HEK293 (cell line): ENCODE measurements at regions not wholly inside any gene's neighbourhood (a gene's known extent, or its start where the extent isn't known, plus 50 kb on each side); places are given as distances from the start of the nearest gene placed in this dataset.

Experiments
- ZNF555 ChIP-seq: fragments of 450-650 bp; formaldehyde crosslinking; conservative IDR thresholded peaks from 2 replicates; pipeline ENCODE4 v1.5.1; 2017; ENCODE audit warnings: missing biosample characterization, mild to moderate bottlenecking, missing genetic modification characterization, inconsistent platforms
- ZNF658 ChIP-seq: fragments of 450-650 bp; formaldehyde crosslinking; IDR thresholded peaks from 2 replicates; pipeline ENCODE4; 2016; ENCODE audit warnings: missing biosample characterization, missing genetic modification characterization
- ZNF76 ChIP-seq: fragments of 450-650 bp; formaldehyde crosslinking; IDR thresholded peaks from 2 replicates; pipeline ENCODE4; 2016; ENCODE audit warnings: low read depth, missing biosample characterization, missing genetic modification characterization, borderline replicate concordance
- TF ChIP-seq, protein P1 (sequence below): fragments of 450-650 bp; formaldehyde crosslinking; IDR thresholded peaks from 2 replicates; pipeline ENCODE4 v1.5.1; 2016; ENCODE audit warnings: missing biosample characterization, missing genetic modification characterization

DNA sequence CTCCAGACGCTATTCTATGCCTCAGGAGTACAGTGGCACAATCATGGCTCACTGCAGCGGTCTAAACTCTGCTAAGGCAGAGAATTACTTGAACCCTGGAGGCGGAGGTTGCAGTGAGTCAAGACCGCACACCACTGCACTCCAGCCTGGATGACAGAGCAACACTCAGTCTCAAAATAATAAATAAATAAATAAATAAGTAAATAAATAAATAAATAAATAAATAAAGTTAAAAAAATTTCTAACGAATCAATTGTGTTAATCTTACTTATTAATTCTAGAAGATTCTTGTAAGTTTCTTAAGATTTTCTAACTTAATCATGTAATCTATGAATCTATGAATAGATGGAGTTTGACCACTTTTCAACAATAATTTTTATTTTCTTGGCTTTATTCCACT is 621.4 kb upstream of the POT1 start:
- TF ChIP-seq ZNF76 (tag by site-specific recombination) (no peak), ZNF555 (tag by site-specific recombination) (peak; percentile 26), ZNF658 (tag by site-specific recombination) (no peak)
- TF ChIP-seq, protein P1, sequence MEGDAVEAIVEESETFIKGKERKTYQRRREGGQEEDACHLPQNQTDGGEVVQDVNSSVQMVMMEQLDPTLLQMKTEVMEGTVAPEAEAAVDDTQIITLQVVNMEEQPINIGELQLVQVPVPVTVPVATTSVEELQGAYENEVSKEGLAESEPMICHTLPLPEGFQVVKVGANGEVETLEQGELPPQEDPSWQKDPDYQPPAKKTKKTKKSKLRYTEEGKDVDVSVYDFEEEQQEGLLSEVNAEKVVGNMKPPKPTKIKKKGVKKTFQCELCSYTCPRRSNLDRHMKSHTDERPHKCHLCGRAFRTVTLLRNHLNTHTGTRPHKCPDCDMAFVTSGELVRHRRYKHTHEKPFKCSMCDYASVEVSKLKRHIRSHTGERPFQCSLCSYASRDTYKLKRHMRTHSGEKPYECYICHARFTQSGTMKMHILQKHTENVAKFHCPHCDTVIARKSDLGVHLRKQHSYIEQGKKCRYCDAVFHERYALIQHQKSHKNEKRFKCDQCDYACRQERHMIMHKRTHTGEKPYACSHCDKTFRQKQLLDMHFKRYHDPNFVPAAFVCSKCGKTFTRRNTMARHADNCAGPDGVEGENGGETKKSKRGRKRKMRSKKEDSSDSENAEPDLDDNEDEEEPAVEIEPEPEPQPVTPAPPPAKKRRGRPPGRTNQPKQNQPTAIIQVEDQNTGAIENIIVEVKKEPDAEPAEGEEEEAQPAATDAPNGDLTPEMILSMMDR (tag by site-specific recombination): no peak
